ENCODE measurements at regions not wholly inside any gene's neighbourhood (a gene's known extent, or its start where the extent isn't known, plus 50 kb on each side); places are given as distances from the start of the nearest gene placed in this dataset.

GRCh38 chr20:12395353-12395752, 477.7 kb downstream of the BTBD3 start:
- TF ChIP-seq, protein P1, sequence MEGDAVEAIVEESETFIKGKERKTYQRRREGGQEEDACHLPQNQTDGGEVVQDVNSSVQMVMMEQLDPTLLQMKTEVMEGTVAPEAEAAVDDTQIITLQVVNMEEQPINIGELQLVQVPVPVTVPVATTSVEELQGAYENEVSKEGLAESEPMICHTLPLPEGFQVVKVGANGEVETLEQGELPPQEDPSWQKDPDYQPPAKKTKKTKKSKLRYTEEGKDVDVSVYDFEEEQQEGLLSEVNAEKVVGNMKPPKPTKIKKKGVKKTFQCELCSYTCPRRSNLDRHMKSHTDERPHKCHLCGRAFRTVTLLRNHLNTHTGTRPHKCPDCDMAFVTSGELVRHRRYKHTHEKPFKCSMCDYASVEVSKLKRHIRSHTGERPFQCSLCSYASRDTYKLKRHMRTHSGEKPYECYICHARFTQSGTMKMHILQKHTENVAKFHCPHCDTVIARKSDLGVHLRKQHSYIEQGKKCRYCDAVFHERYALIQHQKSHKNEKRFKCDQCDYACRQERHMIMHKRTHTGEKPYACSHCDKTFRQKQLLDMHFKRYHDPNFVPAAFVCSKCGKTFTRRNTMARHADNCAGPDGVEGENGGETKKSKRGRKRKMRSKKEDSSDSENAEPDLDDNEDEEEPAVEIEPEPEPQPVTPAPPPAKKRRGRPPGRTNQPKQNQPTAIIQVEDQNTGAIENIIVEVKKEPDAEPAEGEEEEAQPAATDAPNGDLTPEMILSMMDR (IDR thresholded peaks at IDR 0.05), result no peak
- no peak for TF ChIP-seq EP300 (IDR thresholded peaks at IDR 0.05)
- TF ChIP-seq POLR2A (IDR thresholded peaks at IDR 0.05), result no peak

Measured in upper lobe of left lung (tissue), 4 donors.